Caco-2 (cell line): ENCODE measurements at regions not wholly inside any gene's neighbourhood (a gene's known extent, or its start where the extent isn't known, plus 50 kb on each side); places are given as distances from the start of the nearest gene placed in this dataset.

Source experiments
- BruUV-seq: library from RNA; stranded (reverse); fragments of 400-500 nt; replicated peaks from 2 replicates; lab custom pipeline; 2021; lab: Mats Ljungman, UMichigan
- CTCF ChIA-PET: fragments of 300-600 bp; sonication (Branson Sonifier 250); formaldehyde crosslinking; loops from one replicate; lab custom pipeline; 2022; ENCODE audit warnings: antibody characterized with exemption; lab: Charles Lee
- POLR2A ChIA-PET: fragments of 300-600 bp; sonication (Branson Sonifier 250); formaldehyde crosslinking; loops from one replicate; lab custom pipeline; 2022; ENCODE audit warnings: antibody characterized with exemption; lab: Charles Lee
- DNase-seq, 2 experiments: peaks; one replicate each; pipeline versions ENCODE4 v3.0.0 to v3.0.0-alpha.2; 2020 to 2022
- H3K27me3 ChIP-seq: replicated peaks from 2 replicates; pipeline ENCODE4 v1.6.0; 2011; ENCODE audit warnings: low read length; ENCODE audit not compliant: control insufficient read depth, insufficient read depth
- H3K36me3 ChIP-seq: 2 replicates; pipeline ENCODE4 v1.5.1; 2011; ENCODE audit warnings: low read length; ENCODE audit not compliant: control insufficient read depth, insufficient read depth
- H3K4me1 ChIP-seq: fragments of 250-450 bp; sonication (Bioruptor Pico); 2 replicates; pipeline ENCODE4 v1.5.1; 2020; ENCODE audit warnings: mild to moderate bottlenecking
- H3K4me3 ChIP-seq: 2 replicates; pipeline ENCODE4 v1.5.1; 2011; ENCODE audit warnings: low read depth, mild to moderate bottlenecking, control low read depth, low read length
- H3K9me3 ChIP-seq: fragments of 250-450 bp; sonication (Bioruptor Pico); 2 replicates; pipeline ENCODE4 v1.5.1; 2020; ENCODE audit warnings: mild to moderate bottlenecking, moderate library complexity
- H3K27ac Mint-ChIP-seq: one replicate; pipeline ENCODE4 v1.8.0; 2022; ENCODE audit warnings: mixed read lengths; ENCODE audit not compliant: unreplicated experiment
- H3K27me3 Mint-ChIP-seq: one replicate; pipeline ENCODE4 v1.8.0; 2022; ENCODE audit warnings: mixed read lengths; ENCODE audit not compliant: insufficient read depth, unreplicated experiment
- H3K36me3 Mint-ChIP-seq: one replicate; pipeline ENCODE4 v1.8.0; 2022; ENCODE audit warnings: mild to moderate bottlenecking, mixed read lengths; ENCODE audit not compliant: insufficient read depth, unreplicated experiment
- H3K4me1 Mint-ChIP-seq: one replicate; pipeline ENCODE4 v1.8.0; 2022; ENCODE audit warnings: low read depth, mixed read lengths; ENCODE audit not compliant: unreplicated experiment
- H3K4me3 Mint-ChIP-seq: one replicate; pipeline ENCODE4 v1.8.0; 2022; ENCODE audit warnings: mild to moderate bottlenecking, moderate library complexity, mixed read lengths; ENCODE audit not compliant: unreplicated experiment
- H3K9me3 Mint-ChIP-seq: one replicate; pipeline ENCODE4 v1.8.0; 2022; ENCODE audit warnings: mixed read lengths; ENCODE audit not compliant: unreplicated experiment
- CTCF ChIP-seq, 2 experiments: fragments of 200-600 bp in 1 of 2; IDR thresholded peaks; 1 replicate in 1 of 2; 2 replicates in 1 of 2; pipeline versions ENCODE4 v1.5.1 to v1.8.0; 2011 to 2022; ENCODE audit warnings: antibody characterized with exemption in 1 of 2, control low read depth in 1 of 2, inconsistent platforms in 1 of 2, low read depth in 1 of 2, low read length in 1 of 2, mild to moderate bottlenecking in 1 of 2, moderate library complexity in 1 of 2; ENCODE audit not compliant: insufficient read depth in 1 of 2, severe bottlenecking in 1 of 2, unreplicated experiment in 1 of 2
- intact Hi-C: fragments of 100-400 bp; cut with micrococcal nuclease; formaldehyde crosslinking; loops from one replicate; pipeline ENCODE4 v1.10.0; 2022; ENCODE audit not compliant: unreplicated experiment

DNA sequence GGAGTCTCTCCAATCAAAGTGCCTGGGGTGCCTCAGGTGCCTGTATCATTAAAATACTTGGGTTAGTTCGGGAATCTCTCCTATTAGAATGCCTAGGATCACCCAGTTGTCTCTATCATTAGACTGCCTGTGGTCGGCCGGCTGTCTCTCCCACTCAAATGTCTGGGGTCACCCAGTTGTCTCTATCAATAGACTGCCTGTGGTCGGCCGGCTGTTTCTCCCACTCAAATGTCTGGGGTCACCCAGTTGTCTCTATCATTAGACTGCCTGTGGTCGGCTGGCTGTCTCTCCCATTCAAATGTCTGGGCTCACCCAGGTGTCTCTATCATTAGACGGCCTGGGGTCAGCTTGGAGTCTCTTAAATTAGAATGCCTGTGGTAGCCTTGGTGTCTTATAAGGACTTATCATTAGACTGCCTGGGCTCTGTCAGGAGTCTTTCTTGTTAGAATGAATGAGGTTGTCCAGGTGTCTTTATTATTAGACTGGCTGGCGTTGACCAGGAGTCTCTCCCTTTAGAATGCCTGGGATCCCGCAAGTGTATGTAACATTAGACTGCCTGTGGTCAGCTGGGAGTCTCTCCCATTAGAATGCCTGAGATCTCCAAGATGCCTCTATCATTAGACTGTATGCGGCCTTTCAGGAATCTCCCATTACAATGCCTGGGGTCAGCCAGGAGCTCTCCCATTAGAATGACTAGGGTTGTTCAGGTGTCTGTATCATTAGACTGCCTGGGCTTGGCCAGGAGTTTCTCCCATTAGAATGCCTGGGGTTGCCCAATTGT lies 1555.5 kb downstream of the UQCRFS1 start:
- H3K9me3 ChIP-seq: peaks cover 8% of the 10 kb centered on the region

GRCh38 chr19:27654266-27654990 lies 1558.5 kb downstream of the UQCRFS1 start:
- BruUV-seq: no TSS peak
- no peak overlapping the region for H3K4me3 ChIP-seq
- Mint-ChIP-seq H3K36me3 (no peaks in the 10 kb centered on the region), H3K27me3 (no peaks in the 10 kb centered on the region), H3K4me1 (no peaks in the 10 kb centered on the region), H3K27ac (no peak overlapping the region), H3K4me3 (no peak overlapping the region), H3K9me3 (peaks cover 78% of the 10 kb centered on the region)
- peaks cover 8% of the 10 kb centered on the region; the same call in 1 of the 2 replicates for H3K9me3 ChIP-seq
- intact Hi-C loops: no loop called here
- no peak for DNase-seq
- no peaks in the 10 kb centered on the region for H3K27me3 ChIP-seq
- ChIA-PET CTCF (no interaction called here), POLR2A (no interaction called here)
- H3K36me3 ChIP-seq: no peaks in the 10 kb centered on the region
- no peaks in the 10 kb centered on the region for H3K4me1 ChIP-seq
- TF ChIP-seq CTCF (IDR thresholded peaks at IDR 0.05; ENCODE audit: insufficient read depth in 1 of 2, low read depth in 1 of 2, low read length in 1 of 2, severe bottlenecking in 1 of 2, unreplicated experiment in 1 of 2): no peak

More for the DNA sequence above, 1555.5 kb downstream of the UQCRFS1 start:
- H3K36me3 ChIP-seq: no peaks in the 10 kb centered on the region
- CTCF ChIA-PET: no interaction called here
- Mint-ChIP-seq H3K4me1 (no peaks in the 10 kb centered on the region), H3K36me3 (no peaks in the 10 kb centered on the region), H3K27me3 (no peaks in the 10 kb centered on the region), H3K4me3 (no peak overlapping the region), H3K9me3 (peaks cover 58% of the 10 kb centered on the region), H3K27ac (no peak overlapping the region)
- BruUV-seq: no TSS peak
- no peaks in the 10 kb centered on the region for H3K4me1 ChIP-seq
- POLR2A ChIA-PET: no interaction called here
- intact Hi-C loops: no loop called here
- no peak for TF ChIP-seq CTCF (IDR thresholded peaks at IDR 0.05; ENCODE audit: insufficient read depth in 1 of 2, low read depth in 1 of 2, low read length in 1 of 2, severe bottlenecking in 1 of 2, unreplicated experiment in 1 of 2)
- no peak for DNase-seq
- H3K27me3 ChIP-seq: no peaks in the 10 kb centered on the region
- H3K4me3 ChIP-seq: no peak overlapping the region

DNA sequence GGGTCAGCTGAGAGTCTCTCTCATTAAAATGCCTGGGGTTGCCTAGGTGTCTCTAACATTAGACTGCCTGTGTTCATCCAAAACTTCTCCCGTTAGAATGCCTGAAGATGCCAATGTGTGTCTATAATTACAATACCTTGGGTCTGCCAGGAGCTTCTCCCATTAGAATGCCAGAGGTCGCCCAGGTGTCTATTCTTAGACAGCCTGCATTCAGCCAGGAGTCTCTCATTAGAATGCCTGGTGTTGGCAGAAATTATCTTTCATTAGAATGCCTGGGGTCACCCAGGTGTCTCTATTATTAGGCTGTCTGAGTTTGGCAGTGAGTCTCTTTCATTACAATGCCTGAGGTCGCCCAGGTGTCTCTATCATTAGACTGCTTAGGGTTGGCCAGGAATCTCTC lies 1560.2 kb downstream of the UQCRFS1 start:
- no peak for TF ChIP-seq CTCF (IDR thresholded peaks at IDR 0.05; ENCODE audit: insufficient read depth in 1 of 2, low read depth in 1 of 2, low read length in 1 of 2, severe bottlenecking in 1 of 2, unreplicated experiment in 1 of 2)
- Histone ChIP-seq H3K9me3 (peaks cover 3% of the 10 kb centered on the region; the same call in 1 of the 2 replicates), H3K4me3 (no peak overlapping the region), H3K4me1 (no peaks in the 10 kb centered on the region), H3K36me3 (no peaks in the 10 kb centered on the region), H3K27me3 (no peaks in the 10 kb centered on the region)
- POLR2A ChIA-PET: no interaction called here
- DNase-seq: no peak
- Mint-ChIP-seq H3K27me3 (no peaks in the 10 kb centered on the region), H3K27ac (no peak overlapping the region), H3K36me3 (no peaks in the 10 kb centered on the region), H3K4me1 (no peaks in the 10 kb centered on the region), H3K9me3 (peaks cover 82% of the 10 kb centered on the region), H3K4me3 (no peak overlapping the region)
- no TSS peak for BruUV-seq
- CTCF ChIA-PET: no interaction called here
- intact Hi-C loops: no loop called here
